ENCODE measurements at regions not wholly inside any gene's neighbourhood (a gene's known extent, or its start where the extent isn't known, plus 50 kb on each side); places are given as distances from the start of the nearest gene placed in this dataset. TPM values are rescaled to one million over a fixed set of nuclear protein-coding genes. Genes with fewer than 3 reads are reported as not detected.

DNA sequence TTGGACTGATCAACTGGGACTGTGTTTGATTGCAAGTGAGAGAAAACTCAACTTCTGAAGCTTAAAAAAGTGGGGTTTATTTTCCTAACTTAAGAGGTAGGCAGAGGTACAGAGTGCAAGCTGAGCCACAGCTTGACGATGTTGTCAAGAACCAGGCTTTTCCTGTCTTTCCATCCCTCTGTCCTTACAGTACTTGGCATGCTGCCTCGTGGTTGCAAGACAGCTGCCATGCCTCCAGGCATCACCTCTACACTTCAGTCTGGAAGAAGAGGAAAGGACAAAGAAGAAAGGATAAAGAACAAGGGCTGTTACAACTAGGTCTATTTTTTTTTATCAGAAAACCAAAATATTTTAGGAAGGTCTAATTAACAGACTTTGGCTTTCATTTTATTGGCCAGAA lies 51.8 kb upstream of the GALNT15 start:
- no peak for DNase-seq (ENCODE audit: low read depth)
- TF ChIP-seq, protein P1, sequence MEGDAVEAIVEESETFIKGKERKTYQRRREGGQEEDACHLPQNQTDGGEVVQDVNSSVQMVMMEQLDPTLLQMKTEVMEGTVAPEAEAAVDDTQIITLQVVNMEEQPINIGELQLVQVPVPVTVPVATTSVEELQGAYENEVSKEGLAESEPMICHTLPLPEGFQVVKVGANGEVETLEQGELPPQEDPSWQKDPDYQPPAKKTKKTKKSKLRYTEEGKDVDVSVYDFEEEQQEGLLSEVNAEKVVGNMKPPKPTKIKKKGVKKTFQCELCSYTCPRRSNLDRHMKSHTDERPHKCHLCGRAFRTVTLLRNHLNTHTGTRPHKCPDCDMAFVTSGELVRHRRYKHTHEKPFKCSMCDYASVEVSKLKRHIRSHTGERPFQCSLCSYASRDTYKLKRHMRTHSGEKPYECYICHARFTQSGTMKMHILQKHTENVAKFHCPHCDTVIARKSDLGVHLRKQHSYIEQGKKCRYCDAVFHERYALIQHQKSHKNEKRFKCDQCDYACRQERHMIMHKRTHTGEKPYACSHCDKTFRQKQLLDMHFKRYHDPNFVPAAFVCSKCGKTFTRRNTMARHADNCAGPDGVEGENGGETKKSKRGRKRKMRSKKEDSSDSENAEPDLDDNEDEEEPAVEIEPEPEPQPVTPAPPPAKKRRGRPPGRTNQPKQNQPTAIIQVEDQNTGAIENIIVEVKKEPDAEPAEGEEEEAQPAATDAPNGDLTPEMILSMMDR (IDR thresholded peaks at IDR 0.05; ENCODE audit: insufficient read depth, low read depth, low read length), result no peak

DNA sequence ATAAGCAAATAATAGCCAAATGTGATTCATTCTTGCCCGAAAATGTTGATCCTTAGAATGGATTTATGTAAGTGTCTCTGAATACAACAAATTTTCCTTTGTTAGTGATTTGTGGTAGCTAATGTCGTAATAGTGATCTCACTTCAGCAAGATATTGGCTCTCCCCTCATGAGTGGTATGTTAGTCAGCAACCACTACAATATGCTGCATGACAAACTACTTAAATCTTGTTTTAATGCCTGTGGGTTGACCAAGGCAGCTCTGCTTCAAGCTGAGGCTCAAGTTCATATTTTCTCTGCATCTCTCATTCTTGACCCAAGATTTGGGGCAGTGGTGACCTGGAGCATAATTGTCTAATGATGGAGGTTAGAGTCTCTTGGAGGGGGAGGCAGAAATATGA lies 49.8 kb upstream of the GALNT15 start:
- H3K4me3 ChIP-seq (ENCODE audit: low read depth, low read length), result no peak overlapping the region
- TF ChIP-seq, protein P1 (IDR thresholded peaks at IDR 0.05; ENCODE audit: insufficient read depth, low read depth, low read length), result no peak
- DNase-seq (ENCODE audit: low read depth), result peak; percentile 94

More for the DNA sequence above, 51.8 kb upstream of the GALNT15 start:
- no peak overlapping the region for H3K4me3 ChIP-seq (ENCODE audit: low read depth, low read length)

Small RNAs in the stretch of these regions (small RNA-seq; reads per million reads assigned to genes)
- not detected for gene MIR563

Data from fibroblast of villous mesenchyme (primary cell).